Activated T-cell treated with anti-CD3 and anti-CD28 coated beads, Interleukin-2, amount 50 U/mL, for 24 hours (primary cell): ENCODE measurements at regions not wholly inside any gene's neighbourhood (a gene's known extent, or its start where the extent isn't known, plus 50 kb on each side); places are given as distances from the start of the nearest gene placed in this dataset.
"Not testable (repeated sequence)": the region's sequence is repeated elsewhere in the genome, so short reads cannot be mapped to it uniquely, and the experiment has no call there.

Experiments used
- DNase-seq: peaks from one replicate; pipeline ENCODE4 v3.0.0-alpha.2; 2020
- H3K27ac Mint-ChIP-seq: 2 replicates; pipeline ENCODE4 v1.8.0; 2020; ENCODE audit warnings: mild to moderate bottlenecking, mixed read lengths
- H3K27me3 Mint-ChIP-seq: 2 replicates; pipeline ENCODE4 v1.8.0; 2020; ENCODE audit warnings: mixed read lengths
- H3K36me3 Mint-ChIP-seq: 2 replicates; pipeline ENCODE4 v1.8.0; 2020; ENCODE audit warnings: low read depth, mixed read lengths
- H3K4me1 Mint-ChIP-seq: 2 replicates; pipeline ENCODE4 v1.8.0; 2020; ENCODE audit warnings: low read depth, mixed read lengths
- H3K4me3 Mint-ChIP-seq: 2 replicates; pipeline ENCODE4 v1.8.0; 2020; ENCODE audit warnings: mild to moderate bottlenecking, moderate library complexity, mixed read lengths
- H3K9me3 Mint-ChIP-seq: 2 replicates; pipeline ENCODE4 v1.8.0; 2020; ENCODE audit warnings: mixed read lengths

DNA sequence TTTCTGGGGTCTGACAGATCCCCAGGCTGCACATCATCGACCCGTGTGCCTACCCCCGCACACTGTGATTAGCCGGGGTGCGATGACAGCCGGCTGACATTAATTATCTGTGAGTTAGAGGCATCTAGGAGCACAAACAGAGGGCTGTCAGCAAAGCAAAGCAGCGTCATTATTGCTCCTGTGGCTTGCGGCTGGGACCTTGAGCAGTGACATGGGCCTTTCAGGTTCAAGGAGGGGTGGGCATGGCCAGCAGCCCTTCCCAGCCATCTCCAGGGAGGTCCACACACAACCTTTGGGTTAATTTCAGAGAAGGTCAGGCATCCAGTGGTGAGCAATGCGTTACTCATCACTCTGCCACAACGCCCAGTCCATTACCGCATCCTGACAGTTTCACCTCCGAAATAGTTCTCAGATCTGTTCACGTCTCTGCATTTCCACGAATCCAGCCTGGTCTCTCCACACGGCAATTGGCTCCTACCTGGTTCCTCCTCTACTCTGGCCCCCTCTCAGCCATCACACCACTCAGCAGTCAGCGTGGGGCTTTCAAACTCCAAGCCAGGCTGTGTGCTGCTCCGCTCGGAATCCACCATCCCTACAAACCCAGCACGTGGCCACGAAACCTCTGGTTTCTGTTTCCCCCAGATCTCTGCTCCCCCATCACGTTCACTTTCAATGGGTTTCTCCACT lies 249.7 kb upstream of the C16orf82 start:
- H3K4me3 Mint-ChIP-seq, result no peak overlapping the region
- H3K4me1 Mint-ChIP-seq, result no peaks in the 10 kb centered on the region
- H3K9me3 Mint-ChIP-seq, result no peaks in the 10 kb centered on the region
- no peak for DNase-seq
- H3K27me3 Mint-ChIP-seq, result peaks cover 8% of the 10 kb centered on the region
- H3K36me3 Mint-ChIP-seq, result no peaks in the 10 kb centered on the region
- no peak overlapping the region for H3K27ac Mint-ChIP-seq

DNA sequence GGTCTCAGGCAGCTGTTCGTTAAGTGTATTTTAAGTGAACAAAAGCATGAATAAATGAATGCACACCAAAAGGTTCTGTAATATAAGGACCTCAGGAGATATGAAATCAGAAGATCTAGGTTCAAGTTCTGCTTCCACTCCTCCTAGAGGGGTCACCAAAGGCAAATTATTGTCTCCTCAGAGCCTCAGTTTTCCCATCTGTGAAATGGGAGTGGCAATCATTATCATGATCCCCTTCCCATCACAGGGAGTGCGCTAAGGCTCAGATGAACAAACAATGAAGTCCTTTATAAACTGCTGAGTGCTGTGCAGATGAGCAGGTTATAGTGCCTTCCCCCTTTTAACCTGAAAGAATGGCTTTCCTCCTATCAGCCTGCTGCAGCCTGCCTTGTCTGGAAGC lies 248.3 kb upstream of the C16orf82 start:
- H3K36me3 Mint-ChIP-seq, result no peaks in the 10 kb centered on the region

DNA sequence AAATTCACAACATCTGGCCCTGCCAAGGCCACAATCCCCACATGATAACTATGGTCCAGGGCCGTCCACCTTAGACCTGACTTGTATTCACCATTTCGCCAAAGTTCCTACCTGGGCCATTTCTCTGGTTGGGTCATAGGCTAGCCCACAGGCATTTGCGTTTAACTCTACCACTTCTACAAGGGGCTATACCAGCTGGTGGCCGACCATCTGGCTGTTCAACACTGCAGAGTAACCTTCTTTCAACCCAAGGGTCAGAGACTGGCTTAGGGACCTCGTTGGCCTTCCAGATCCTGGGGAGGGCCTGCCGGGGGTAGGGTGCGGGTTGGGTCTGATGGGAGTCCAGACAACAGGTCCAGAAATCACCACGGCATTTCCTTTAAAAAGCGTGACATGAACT lies 242.3 kb upstream of the C16orf82 start:
- Mint-ChIP-seq H3K4me1 (no peaks in the 10 kb centered on the region), H3K27me3 (peaks cover 24% of the 10 kb centered on the region), H3K36me3 (no peaks in the 10 kb centered on the region), H3K4me3 (no peak overlapping the region), H3K27ac (no peak overlapping the region), H3K9me3 (no peaks in the 10 kb centered on the region)
- no peak for DNase-seq

More for the DNA sequence above, 248.3 kb upstream of the C16orf82 start:
- Mint-ChIP-seq H3K27ac (no peak overlapping the region), H3K4me3 (no peak overlapping the region), H3K4me1 (no peaks in the 10 kb centered on the region), H3K27me3 (peaks cover 8% of the 10 kb centered on the region), H3K9me3 (no peaks in the 10 kb centered on the region)
- no peak for DNase-seq

DNA sequence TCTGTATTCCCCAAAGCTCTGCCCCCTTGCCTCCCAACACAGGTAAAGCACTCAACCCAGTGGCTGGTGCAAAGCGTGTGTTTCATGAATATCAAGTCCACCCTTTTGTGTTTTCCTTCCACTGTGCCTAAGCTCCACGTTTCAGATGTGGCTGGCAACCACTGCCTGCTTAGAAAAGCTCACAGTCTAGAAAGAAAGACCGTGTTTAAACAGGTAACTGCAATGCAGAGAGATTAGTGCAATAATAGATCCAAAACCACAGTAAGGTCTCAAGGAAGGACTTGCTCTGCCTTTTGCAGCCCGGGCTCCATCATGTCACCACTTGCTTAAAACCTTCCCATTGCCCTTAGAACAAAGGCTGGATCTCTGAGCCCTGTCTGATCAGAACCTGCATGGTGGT lies 240.2 kb upstream of the C16orf82 start:
- Mint-ChIP-seq H3K36me3 (no peaks in the 10 kb centered on the region), H3K9me3 (no peaks in the 10 kb centered on the region), H3K27me3 (peaks cover 33% of the 10 kb centered on the region), H3K4me3 (no peak overlapping the region), H3K27ac (no peak overlapping the region), H3K4me1 (no peaks in the 10 kb centered on the region)
- no peak for DNase-seq

DNA sequence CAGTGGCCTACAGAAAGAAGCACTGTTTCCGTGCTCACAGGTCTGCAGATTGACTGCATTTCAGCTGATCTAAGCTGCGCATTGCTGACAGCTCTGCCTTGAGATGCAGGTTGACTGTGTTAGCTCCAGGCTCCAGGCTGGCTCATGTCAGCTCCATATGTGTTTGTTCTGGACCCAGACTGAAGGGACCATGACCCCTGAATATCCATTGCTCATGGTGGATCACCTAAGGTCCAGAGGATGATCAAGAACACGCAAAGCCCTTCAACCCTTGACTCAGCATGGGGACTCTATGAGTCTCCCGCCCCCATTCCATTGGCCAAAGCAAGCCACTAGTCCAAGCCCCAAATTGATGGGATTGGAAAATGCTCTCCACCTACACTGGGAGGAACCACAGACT lies 239.3 kb upstream of the C16orf82 start:
- peaks cover 33% of the 10 kb centered on the region for H3K27me3 Mint-ChIP-seq
- H3K36me3 Mint-ChIP-seq, result no peaks in the 10 kb centered on the region
- H3K27ac Mint-ChIP-seq, result no peak overlapping the region
- no peak overlapping the region for H3K4me3 Mint-ChIP-seq
- H3K4me1 Mint-ChIP-seq, result no peaks in the 10 kb centered on the region
- no peaks in the 10 kb centered on the region for H3K9me3 Mint-ChIP-seq
- no peak for DNase-seq

DNA sequence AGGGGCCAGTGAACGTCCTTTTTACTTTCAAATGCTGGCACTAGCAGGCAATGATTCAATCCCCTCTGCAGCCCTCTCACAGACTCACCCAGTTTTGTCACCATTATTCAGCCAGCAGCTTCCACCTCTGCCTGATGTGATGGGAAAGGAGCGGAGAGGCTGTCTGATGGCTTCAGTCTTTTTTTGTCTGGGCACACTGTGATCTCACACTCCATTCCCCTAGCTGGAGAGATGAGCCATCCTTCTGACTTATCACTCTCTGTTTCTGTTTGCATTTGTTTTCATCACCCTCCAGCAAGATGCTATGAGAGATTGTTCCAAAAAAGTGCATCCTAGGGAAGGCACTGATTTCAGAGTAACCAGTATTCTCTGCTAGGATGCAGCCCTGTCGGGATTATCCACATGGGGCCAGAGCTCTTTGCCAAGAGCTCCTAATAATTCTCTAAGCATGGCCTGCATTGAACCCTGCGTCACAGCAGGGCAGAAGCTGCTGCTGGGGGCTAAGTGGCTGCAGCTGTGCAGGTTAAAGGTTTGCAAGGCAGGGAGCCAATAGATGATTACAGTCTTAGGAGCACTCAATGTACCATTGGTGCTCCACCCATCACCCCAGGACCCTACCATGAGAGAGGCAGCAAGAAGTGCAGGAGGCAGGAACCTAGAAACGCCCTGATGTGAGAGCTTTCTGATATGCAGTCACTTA lies 236.1 kb upstream of the C16orf82 start:
- Mint-ChIP-seq H3K27ac (no peak overlapping the region), H3K4me3 (no peak overlapping the region), H3K4me1 (no peaks in the 10 kb centered on the region), H3K36me3 (no peaks in the 10 kb centered on the region), H3K27me3 (peaks cover 32% of the 10 kb centered on the region), H3K9me3 (no peaks in the 10 kb centered on the region)
- DNase-seq, result no peak

DNA sequence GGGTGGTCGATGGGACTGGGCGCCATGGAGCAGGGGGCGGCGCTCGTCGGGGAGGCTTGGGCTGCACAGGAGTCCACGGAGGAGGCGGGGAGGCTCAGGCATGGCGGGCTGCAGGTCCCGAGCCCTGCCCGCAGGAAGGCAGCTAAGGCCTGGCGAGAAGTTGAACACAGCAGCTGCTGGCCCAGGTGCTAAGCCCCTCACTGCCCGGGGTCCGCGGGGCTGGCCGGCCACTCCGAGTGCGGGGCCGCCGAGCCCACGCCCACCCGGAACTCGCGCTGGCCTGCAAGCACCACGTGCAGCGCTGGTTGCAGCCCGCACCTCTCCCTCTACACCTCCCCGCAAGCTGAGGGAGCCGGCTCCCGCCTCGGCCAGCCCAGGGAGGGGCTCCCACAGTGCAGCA lies 230.6 kb upstream of the C16orf82 start:
- H3K27me3 Mint-ChIP-seq, result peaks cover 10% of the 10 kb centered on the region
- not testable (repeated sequence) for H3K4me1 Mint-ChIP-seq, H3K9me3 Mint-ChIP-seq, H3K27ac Mint-ChIP-seq, DNase-seq, H3K36me3 Mint-ChIP-seq, H3K4me3 Mint-ChIP-seq

DNA sequence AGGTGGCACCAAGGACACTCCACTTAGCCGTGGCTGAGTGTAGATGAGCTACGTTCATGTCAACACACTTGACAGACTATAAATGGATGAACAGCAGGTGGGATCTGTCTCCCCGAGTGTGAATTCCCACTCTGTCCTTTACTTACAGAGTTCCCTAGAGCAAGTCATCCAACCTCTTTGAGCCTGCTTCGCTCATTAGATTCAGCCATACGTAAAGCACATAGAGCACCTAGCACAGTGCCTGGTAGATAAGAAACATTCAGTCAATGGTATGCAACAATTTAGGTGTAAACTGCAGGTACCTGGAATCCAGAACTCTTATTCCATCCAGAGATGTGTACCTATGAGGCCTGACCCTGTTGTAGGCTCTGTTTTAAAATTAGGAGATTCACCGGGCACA lies 227.8 kb upstream of the C16orf82 start:
- H3K27me3 Mint-ChIP-seq, result peaks cover 11% of the 10 kb centered on the region
- DNase-seq, result no peak
- no peaks in the 10 kb centered on the region for H3K4me1 Mint-ChIP-seq
- no peak overlapping the region for H3K27ac Mint-ChIP-seq
- H3K9me3 Mint-ChIP-seq, result no peaks in the 10 kb centered on the region
- no peaks in the 10 kb centered on the region for H3K36me3 Mint-ChIP-seq
- H3K4me3 Mint-ChIP-seq, result no peak overlapping the region

DNA sequence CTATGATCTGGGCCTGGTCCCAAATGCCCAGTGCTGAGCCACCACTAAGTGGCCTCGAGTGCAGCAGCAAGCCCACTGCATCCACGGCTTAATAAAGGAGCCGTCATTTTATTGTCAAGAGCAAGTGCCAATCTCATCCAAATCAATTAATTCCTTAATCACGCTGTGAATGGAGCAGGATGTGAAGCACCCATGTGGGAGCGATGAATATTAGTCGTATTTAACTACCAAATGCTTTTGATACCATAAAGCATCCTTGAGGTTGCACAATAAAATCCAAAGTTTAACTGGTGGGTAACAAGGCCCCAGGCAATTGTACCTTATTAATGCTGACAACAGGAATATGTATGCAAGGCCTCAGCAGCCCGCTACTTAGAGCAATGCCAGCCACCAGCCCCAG lies 226.0 kb upstream of the C16orf82 start:
- H3K36me3 Mint-ChIP-seq, result no peaks in the 10 kb centered on the region
- no peaks in the 10 kb centered on the region for H3K9me3 Mint-ChIP-seq
- H3K4me1 Mint-ChIP-seq, result no peaks in the 10 kb centered on the region
- peaks cover 7% of the 10 kb centered on the region for H3K27me3 Mint-ChIP-seq
- no peak overlapping the region for H3K27ac Mint-ChIP-seq
- no peak for DNase-seq
- no peak overlapping the region for H3K4me3 Mint-ChIP-seq

DNA sequence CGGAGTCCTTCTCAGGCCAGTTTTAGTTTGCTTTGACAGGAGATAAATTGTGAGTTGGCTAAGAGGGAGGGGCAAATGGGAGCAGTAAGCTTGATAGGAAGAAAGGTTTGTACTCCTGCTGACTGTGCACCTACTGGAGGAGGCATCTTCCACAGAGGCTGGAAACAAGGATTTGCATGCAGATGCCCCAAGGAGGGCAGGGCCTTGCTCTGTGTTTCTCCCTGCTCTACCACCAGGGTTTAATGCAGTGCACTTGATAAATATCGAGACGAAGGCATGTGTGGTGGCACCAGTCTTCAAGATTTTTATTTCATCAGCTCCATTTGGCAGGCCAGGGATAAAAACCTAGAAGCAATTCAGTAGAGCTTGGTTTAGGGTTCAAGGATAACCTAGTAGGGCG lies 210.5 kb upstream of the C16orf82 start:
- no peaks in the 10 kb centered on the region for H3K4me1 Mint-ChIP-seq
- H3K9me3 Mint-ChIP-seq, result peaks cover 20% of the 10 kb centered on the region
- no peak overlapping the region for H3K27ac Mint-ChIP-seq
- DNase-seq, result no peak
- peaks cover 13% of the 10 kb centered on the region for H3K27me3 Mint-ChIP-seq
- H3K4me3 Mint-ChIP-seq, result no peak overlapping the region
- no peaks in the 10 kb centered on the region for H3K36me3 Mint-ChIP-seq

DNA sequence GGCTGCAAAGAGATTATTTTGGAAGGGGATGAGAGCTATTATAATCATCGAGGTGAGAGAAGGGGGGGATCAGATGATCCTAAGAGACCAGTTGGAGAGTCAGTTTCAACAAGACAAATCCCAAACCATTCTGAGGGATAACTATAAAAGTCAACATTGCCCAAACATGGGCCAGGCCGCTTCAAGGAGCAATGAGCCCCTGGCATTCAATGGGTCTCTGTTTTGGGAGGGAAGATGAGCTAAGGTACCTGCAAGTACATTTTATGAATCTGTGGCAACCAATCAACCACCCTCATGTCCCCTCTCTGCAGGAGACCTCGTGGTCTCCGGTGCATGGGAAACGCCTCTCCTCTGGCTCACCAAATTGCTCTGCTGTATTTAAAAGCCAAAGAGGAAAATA lies 209.9 kb upstream of the C16orf82 start:
- H3K4me3 Mint-ChIP-seq, result no peak overlapping the region
- H3K36me3 Mint-ChIP-seq, result no peaks in the 10 kb centered on the region
- no peaks in the 10 kb centered on the region for H3K4me1 Mint-ChIP-seq
- peaks cover 13% of the 10 kb centered on the region for H3K27me3 Mint-ChIP-seq
- H3K27ac Mint-ChIP-seq, result no peak overlapping the region
- peaks cover 24% of the 10 kb centered on the region for H3K9me3 Mint-ChIP-seq
- no peak for DNase-seq

DNA sequence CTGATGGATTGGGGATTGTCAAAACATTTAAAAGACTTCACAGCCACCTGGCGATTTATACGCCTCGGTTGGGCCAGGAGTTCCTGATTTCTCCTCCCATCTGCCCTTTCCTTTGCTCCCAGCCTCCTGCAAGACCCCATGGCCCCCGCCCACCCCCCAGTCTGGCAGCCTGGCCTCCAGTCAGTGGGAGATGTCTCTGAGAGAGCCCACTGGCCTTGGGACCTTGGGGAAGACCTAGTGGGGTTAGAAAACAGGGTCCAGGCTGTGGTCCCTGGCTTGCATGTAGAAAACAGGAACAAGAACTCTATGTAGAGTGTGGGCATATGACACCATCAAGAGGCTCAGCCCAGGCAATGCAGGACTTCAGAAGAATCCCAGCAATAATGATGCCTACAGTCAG lies 209.4 kb upstream of the C16orf82 start:
- no peaks in the 10 kb centered on the region for H3K4me1 Mint-ChIP-seq
- DNase-seq, result no peak
- peaks cover 25% of the 10 kb centered on the region for H3K9me3 Mint-ChIP-seq
- peaks cover 13% of the 10 kb centered on the region for H3K27me3 Mint-ChIP-seq
- H3K36me3 Mint-ChIP-seq, result no peaks in the 10 kb centered on the region
- H3K4me3 Mint-ChIP-seq, result no peak overlapping the region
- H3K27ac Mint-ChIP-seq, result no peak overlapping the region

DNA sequence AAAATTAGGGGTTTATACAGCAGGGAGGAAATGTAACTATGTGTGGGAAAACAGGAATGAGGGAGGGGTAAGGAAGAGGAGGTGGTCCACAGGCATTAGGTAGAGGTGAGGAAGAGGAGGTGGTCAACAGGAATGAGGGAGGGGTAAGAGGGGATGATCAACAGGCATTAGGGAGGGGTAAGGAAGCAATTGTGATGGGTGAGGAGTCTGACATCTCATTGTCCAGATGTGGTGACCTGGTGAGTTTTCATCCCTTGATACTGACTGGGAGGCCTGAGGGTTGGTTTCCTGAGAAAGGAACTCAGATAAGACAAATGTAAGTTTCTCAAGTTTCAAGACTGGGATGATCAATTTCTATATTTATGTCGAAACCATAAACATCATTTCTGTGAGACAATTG lies 206.2 kb upstream of the C16orf82 start:
- Mint-ChIP-seq H3K36me3 (no peaks in the 10 kb centered on the region), H3K4me3 (no peak overlapping the region), H3K4me1 (no peaks in the 10 kb centered on the region), H3K9me3 (peaks cover 25% of the 10 kb centered on the region), H3K27ac (no peak overlapping the region), H3K27me3 (peaks cover 20% of the 10 kb centered on the region)
- no peak for DNase-seq

DNA sequence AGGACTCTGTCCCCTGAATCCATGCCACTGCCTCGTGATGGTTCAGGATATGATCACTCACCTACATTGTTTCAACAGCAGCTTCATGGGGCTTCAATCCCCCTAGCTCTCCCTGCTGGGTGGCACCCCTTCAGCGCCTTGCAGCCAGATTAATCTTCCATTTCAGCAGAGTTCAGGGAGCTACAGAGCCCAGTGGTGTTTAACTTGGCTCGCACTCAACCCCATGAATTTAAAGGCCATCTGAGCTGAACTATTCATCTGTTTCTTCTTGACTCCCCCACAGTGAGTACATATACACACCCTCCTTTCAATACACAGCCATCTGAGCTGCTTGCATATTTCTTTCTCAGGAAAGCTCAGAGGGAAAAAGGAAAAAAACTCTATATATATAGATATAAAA lies 202.8 kb upstream of the C16orf82 start:
- no peak overlapping the region for H3K27ac Mint-ChIP-seq
- H3K9me3 Mint-ChIP-seq, result peaks cover 22% of the 10 kb centered on the region
- no peaks in the 10 kb centered on the region for H3K36me3 Mint-ChIP-seq
- no peaks in the 10 kb centered on the region for H3K4me1 Mint-ChIP-seq
- peaks cover 21% of the 10 kb centered on the region for H3K27me3 Mint-ChIP-seq
- no peak for DNase-seq
- no peak overlapping the region for H3K4me3 Mint-ChIP-seq

DNA sequence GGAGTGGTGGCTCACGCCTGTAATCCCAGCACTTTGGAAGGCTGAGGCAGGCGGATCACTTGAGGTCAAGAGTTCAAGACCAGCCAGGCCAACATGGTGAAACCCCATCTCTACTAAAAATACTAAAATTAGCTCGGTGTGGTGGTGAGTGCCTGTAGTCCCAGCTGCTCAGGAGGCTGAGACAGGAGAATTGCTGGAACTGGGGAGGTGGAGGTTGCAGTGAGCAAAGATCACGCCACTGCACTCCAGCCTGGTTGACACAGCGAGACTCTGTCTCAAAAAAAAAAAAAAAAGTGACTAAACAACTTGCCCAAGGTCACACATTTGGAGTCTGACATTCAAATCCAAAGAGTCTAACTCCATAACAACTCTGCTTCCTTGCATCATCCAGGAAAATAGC lies 192.4 kb upstream of the C16orf82 start:
- not testable (repeated sequence) for H3K36me3 Mint-ChIP-seq, H3K9me3 Mint-ChIP-seq, DNase-seq, H3K27me3 Mint-ChIP-seq, H3K27ac Mint-ChIP-seq, H3K4me1 Mint-ChIP-seq, H3K4me3 Mint-ChIP-seq
